HG02763 (cell line): ENCODE measurements at regions not wholly inside any gene's neighbourhood (a gene's known extent, or its start where the extent isn't known, plus 50 kb on each side); places are given as distances from the start of the nearest gene placed in this dataset.
"Not testable (repeated sequence)": the region's sequence is repeated elsewhere in the genome, so short reads cannot be mapped to it uniquely, and the experiment has no call there.

Source experiments
- ATAC-seq: cut with Tn5 transposase; IDR thresholded peaks from one replicate; pipeline ENCODE4 v1.9.1; 2021; ENCODE audit warnings: mild to moderate bottlenecking, moderate library complexity; ENCODE audit not compliant: unreplicated experiment

DNA sequence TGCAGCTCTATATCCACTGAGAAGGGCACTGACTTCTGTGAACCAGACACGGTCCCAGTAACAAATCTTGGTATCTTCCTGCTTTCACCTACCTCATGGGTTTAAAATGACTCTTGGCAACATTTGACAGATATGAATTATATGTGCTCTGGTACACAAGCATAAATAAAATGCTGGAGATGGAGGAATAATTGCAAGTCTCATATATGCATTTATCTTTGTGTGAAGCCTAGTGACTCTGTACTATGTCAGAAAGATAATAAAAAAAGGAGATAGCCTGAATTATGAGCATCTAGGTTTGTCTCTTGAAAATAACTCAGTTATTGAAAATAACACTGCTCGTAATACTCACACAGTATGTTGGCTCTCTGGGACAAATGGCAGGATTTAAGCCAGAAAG, 167.1 kb upstream of the CRBN start:
- no peak for ATAC-seq

- ATAC-seq, result no peak
Measured at GRCh38 chr3:3342141-3342540, 162.7 kb upstream of the CRBN start.

GRCh38 chr3:3340965-3341895, 161.7 kb upstream of the CRBN start:
- ATAC-seq, result no peak

DNA sequence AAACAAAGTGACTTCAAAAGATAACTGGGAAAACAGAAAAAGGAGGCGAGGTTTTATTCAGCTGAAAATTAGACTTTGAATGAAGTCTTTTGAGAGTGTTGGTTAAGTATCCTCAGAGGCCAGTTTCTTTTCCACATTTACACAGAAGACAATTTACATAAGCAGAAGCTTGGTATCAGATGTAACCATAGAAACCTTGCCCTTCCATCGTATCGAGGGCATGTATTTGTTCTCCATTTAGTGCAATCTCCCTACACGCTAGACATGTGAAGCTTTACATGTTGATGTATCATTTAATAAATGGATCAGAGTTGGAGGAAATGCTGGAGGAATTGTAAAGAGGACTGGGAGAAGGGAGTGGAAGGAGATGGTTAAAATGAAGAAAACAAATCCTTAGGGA, 161.0 kb upstream of the CRBN start:
- no peak for ATAC-seq

GRCh38 chr3:3335903-3336302, 156.4 kb upstream of the CRBN start:
- no peak for ATAC-seq

GRCh38 chr3:3334491-3334890, 155.0 kb upstream of the CRBN start:
- ATAC-seq, result no peak

DNA sequence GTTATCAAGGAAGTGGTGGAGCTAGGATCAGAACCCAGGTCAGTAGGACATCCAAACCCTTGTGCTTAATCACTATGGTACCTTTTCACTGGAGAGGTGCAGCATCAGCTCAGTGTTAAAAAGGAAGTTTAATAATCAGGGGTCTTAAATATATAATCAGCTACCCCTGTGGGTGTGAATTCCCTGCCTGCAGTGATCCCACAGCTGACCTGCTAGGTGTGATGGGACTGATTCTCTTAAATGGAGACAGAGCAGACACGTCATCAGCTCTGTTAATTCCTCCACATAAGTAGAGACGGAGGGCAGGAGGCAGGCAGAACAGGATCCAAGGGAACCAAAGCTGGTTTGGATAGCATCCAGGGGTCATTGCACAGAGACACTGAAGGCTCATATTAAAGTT, 154.1 kb upstream of the CRBN start:
- ATAC-seq, result no peak

DNA sequence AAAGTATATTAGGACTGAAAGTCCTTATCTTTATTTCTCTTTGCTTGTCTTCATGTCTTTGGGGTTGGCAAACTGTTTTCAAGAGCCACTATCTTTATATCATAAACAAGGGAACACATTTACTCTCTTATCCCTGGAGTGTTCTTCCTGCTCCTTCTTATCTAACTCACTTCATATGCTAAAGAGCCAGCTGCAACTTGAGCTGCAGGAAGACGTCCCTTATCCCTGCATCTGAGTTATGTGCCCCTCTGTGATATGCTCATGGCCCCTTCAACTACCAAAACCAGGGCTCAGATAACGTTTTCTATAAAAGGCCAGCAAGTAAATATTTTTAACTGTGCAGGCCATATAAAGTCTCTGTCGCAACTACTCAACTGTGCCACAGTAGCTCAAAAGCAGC, 137.0 kb upstream of the CRBN start:
- ATAC-seq, result no peak

- ATAC-seq, result no peak
Measured at GRCh38 chr3:3315846-3316245, 136.4 kb upstream of the CRBN start.

- ATAC-seq, result no peak
Measured at GRCh38 chr3:3309887-3310286, 130.4 kb upstream of the CRBN start.

DNA sequence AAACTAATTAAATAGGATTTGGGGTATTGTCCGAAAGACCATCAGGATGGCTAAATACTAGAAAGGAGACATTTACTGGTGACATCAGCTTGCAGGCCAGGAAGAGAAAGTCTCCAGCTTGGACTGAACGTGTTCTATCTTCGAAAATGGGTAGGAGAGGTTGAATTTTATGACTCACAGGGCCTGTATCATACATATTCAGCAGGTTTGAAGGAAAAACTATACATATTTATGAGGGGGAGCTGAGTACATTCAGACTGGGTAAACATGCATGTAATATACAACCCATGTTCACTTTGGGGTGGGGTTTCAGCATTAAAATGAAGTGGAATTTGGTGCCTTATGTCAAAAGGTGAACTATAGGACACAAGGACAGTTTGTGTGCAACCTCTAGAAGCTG, 129.3 kb upstream of the CRBN start:
- no peak for ATAC-seq

- ATAC-seq, result no peak
Measured at GRCh38 chr3:3307491-3307890, 128.0 kb upstream of the CRBN start.

DNA sequence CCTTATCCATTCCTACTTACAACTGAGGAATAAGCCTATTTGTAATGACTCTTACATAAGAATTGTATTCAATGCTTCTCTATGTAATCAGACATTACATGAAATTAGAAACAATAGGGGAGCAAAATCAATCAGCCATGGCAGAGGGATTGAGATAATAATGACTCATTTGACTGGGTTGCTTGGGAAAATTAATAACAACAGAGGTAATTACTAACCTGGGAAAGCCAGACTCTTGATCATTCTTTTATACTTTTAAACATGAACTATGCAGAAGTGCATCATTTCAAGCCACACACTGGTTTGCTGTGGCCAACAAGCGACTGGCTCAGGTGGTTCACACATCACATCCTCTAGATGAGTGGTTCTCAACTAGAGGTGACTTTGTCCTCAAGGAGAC, 126.3 kb upstream of the CRBN start:
- ATAC-seq, result no peak

DNA sequence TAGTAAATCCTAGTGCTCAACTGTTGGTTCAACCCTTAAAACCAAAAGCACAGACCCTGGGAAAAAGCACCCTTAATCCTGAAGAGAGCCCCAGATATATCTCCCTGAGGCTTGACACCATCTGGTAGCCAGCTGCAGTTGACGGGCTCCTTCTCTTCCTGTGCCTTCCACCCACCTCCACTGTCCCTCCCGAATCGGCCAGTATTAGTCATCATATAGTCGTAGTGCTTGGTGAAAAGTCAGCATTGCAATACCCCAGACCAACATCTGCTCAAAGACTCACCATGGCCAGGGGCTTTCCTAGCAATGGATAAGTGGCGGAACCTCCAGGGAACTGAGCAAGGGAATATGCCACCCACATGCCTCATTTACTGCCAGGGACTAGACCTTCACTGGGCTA, 125.6 kb upstream of the CRBN start:
- ATAC-seq, result no peak

- ATAC-seq, result no peak
Measured at GRCh38 chr3:3303636-3304035, 124.1 kb upstream of the CRBN start.

DNA sequence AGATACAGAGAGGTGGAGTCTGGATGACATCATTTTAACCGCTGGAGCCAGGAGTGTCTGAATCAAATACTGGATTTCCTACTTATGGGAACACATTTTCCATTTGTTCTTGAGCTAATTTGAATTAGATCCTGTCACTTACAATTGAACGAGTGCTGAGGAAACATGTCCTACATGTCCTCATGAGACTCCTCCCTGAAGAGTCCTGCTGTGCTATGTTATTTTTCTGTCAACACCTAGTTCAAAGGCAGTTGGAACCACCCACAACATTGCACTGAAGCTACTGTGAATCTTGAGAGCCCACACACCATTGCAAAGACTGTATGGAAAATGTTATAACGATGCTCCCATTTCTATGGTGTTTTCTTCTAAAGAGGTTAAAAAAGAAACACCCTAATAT, 123.5 kb upstream of the CRBN start:
- ATAC-seq, result no peak

DNA sequence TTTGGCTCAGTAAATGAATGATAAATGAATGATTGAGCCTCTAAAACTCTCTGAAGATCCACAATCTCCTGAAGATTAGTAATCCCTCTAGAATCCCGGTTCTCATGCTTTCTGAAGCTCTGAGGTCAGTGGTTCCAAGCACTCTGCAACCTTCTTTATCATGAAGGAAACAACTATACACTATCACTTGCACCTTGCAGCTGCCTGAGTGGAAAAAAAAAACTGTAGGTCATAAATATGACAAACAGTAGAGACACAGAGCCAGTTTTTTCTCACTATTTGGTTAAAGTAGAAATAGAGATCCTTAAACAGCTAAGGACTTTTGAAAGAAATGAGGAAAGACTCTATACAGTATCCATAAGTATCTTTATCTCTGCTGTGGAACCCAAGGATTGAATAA, 122.0 kb upstream of the CRBN start:
- ATAC-seq, result no peak

- ATAC-seq, result no peak
Measured at GRCh38 chr3:3296979-3297381, 117.5 kb upstream of the CRBN start.

DNA sequence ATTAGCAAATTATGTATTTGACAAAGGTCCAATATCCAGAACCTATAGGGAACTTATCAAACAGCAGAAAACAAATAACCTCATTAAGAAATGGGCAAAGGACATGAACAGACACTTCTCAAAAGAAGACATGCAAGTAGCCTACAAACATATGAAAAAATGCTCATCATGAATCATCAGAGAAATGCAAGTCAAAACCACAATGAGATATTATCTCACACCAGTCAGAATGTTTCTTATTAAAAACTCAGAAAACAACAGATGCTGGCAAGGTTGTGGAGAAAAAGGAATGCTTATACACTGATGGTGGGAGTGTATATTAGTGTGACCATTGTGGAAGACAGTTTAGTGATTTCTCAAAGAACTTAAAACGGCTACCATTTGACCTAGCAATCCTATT, 116.1 kb upstream of the CRBN start:
- no peak for ATAC-seq

GRCh38 chr3:3291756-3292283, 112.3 kb upstream of the CRBN start:
- not testable (repeated sequence) for ATAC-seq

GRCh38 chr3:3288255-3288654, 108.8 kb upstream of the CRBN start:
- ATAC-seq, result no peak

DNA sequence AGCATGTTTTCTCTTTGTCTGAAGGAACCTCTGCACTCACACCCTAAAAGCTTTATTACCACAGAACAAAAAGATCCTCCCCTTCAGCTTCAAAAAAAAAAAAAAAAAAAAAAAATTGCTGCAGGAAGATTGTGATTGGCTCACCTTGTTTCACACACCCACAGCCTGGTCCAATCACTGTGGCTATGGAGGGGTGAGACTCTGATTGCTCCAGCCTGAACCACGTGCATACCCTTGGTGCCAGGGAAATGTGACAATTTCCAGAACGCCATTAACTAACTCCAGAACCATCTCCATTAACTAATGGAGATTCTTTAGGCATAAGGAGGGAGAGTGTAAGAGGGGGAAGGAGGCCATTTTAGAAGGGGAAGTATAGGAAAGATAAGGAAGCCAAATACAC, 106.5 kb upstream of the CRBN start:
- ATAC-seq, result no peak

DNA sequence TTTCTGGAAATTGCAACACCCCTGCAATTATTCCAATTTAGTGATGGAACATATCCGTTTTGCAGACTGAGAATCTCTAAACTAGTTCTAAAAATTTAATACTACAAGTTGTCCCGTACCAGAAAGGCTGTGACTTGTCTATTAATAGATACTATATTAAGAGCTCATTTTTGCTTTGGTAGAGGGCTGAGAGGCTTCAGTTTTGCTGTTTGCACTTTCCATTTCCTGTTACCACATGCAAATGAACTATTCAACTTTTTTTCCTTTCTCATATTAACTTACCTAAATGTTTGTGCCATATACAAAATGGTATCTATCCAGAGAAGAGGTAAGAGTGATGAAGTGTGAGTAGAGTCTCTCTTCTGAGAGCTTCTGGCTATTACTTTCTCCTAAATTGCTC, 101.5 kb upstream of the CRBN start:
- ATAC-seq, result no peak
